Limb (tissue), 2 donors: ENCODE measurements at regions not wholly inside any gene's neighbourhood (a gene's known extent, or its start where the extent isn't known, plus 50 kb on each side); places are given as distances from the start of the nearest gene placed in this dataset.

ENCODE experiments used
- DNase-seq, 2 donors: peaks; one replicate each; pipeline ENCODE4 v3.0.0-alpha.2; 2016; ENCODE audit errors: extremely low spot score in 2 of 2

- DNase-seq = no peak
These were observed 78.0 kb downstream of the ZIC5 start for GRCh38 chr13:99893567-99893966.

GRCh38 chr13:99892866-99893504 is 78.6 kb downstream of the ZIC5 start:
- DNase-seq = no peak

- no peak for DNase-seq
These were observed 79.4 kb downstream of the ZIC5 start for GRCh38 chr13:99892196-99892613.

DNA sequence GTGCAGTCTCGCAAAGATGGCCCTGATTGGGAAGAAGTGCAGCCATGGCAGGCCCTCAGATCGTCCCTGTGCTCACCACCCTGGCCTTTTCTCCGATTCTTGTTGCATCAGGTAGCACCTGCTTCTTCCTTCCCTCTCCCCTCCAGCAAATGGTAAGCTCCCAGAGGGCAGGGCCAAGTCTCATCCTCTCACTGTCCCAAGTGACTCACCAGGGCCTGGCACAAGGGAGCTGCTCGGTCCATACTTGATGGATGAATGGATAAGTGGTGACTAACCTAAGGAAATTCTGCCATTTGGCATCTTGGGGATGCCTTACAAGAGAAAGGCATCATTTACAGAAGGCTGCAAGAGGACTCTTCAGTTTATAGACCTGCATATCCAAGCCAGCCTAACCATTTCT is 84.9 kb downstream of the ZIC5 start:
- DNase-seq = no peak

- DNase-seq = no peak
These were observed 86.7 kb downstream of the ZIC5 start for GRCh38 chr13:99884913-99885312.

- DNase-seq = no peak
These were observed 87.8 kb downstream of the ZIC5 start for GRCh38 chr13:99883805-99884204.

DNA sequence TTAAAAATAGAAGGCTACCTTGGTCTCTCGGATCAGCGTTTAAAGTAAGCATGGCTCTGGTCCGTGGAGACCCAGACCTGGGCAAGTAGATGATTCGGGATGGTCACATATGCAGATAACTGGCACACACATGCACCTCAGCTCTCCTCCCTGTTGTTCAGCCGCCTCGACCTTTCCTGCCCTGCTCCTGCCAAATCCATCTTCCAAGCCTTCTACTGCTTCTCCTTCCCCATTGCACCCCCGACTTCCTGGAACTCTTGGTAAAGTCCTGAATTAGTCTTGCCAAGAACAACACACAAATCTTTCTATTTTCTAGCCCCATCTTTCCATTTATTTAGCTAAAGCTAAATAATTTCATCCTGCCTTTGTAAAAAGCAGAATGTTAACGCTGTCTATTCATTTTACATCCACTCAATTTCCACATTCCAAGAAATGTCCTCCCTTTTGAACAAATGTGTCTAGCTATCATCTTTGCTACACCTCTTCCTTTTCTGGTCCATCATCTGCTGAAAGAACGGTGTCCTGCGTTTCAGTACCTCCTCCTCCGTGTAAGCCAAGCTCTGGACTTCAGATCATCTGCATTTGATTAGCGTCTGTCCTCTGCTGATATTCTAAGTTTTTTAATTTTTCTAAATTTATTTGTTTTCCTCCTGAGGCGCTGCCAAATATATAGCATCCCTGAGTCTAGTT is 92.5 kb downstream of the ZIC5 start:
- DNase-seq = no peak

DNA sequence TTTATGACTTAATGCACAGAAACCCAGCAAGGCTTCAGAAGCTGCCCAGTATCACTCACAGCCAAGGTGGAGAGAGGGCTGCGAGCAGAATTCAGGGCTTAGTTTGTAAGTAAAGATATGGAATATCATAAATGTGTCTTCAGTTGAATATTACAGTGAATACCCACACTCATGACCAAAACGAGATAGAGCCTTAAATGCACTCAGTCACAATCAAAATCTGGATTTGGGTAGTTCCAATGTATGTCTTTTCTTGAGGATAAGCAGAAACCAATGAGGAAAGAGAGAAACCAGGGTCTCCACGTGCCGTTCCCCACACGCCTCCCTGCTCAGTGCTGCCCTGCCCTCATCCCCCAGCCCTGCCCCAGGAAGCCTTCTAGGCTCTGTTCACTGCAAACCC is 94.9 kb downstream of the ZIC5 start:
- no peak for DNase-seq

DNA sequence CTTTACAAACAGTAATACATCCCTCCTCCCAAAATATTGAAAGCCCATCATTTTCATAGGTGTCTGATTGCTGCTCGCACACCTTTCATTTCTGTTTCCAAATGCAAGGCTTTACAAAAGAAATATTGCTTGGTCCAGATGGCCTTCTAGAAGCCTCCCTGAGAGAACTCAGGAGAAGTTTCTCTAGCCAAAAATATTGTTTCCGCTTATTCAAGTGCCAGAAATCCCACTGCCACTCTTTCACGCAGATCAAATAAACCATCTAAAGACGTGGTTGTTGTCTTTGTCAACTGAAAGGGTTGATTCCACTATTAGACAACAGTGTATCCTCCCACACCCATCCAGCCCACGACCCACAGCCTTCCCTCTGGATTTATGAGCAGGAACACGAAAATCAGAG is 96.2 kb downstream of the ZIC5 start:
- no peak for DNase-seq

DNA sequence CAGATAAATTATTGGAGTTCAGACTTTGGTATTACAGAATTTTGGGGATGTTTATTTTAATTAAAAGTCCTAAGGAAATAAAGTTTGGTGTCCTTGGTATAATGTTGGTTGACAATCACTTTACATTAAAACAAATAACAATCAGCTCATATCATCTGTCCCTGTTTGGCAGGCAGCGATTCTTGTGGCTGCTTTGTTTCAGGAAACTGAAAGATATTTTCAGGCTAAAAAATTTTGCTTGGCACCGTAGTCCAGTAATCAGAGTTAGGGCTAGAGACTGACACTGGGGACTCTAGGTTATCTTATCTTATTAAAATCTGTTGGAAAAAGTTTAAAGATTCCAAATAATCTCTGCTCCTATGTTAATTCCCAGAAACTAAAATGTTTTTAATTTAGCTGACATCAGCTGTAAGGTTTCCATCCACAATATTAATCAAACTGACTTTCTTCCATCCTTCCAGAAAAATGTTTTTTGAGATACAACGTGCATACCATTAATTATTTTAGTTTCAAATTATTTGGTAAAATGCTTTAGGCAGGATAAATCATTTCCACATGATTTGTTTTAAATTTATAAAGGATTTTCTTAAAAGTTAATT is 97.6 kb downstream of the ZIC5 start:
- no peak for DNase-seq

DNA sequence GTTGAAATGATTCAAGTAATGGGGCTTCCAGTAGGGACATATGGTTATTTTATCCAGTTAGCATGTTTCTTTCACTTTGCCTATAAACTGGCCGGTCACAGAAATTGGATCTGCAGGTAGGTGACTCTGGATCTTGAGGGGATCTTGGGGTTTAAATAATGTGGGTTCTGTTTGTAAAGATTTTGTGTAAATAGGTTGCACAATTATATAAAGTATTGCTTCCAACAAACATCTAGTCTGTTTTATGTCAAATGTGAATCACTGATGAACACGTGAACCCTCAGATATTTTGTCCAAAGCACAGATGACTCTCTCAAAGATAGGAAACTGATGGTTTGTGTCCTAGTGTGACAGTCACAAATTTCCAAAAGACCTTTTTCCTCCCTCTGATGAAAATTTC is 98.4 kb downstream of the ZIC5 start:
- DNase-seq = no peak

- no peak for DNase-seq
These were observed 100.2 kb downstream of the ZIC5 start for GRCh38 chr13:99871249-99871898.

DNA sequence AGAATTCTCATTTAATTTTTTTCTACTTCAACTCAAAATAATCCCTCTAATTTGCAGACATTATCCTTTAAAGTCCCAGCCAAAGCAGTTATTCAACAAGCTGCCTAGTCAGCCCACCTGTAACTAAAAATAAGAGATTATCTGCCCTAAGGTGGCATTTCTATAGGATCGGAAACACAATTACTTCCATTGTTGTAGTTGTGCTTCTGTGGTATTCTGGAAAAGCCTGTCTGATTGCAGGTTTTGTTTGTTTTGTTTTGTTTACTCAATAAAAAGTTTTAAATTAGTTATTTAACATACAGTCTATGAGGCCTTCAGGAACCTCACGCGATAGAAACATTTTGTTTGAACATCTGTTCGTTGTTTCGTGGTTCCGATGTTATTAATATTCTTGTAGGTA is 101.0 kb downstream of the ZIC5 start:
- DNase-seq = no peak

DNA sequence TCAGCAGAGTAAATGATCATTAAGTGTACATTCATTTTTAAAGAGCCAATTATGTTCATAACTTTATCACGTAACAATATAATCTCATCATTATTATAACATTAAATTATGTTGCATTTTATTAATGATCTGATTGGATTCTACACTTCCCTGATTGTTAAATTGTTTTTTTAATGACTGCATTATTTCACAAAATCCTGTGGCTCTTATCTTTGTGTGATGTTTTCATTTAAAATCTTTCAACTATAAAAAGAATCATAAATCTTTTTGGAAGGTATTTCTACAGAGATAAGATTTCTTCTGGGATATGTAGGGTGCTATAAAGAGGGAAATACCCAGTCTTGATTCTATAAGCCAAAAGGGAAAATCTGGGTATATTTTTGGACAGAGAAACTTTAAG is 101.7 kb downstream of the ZIC5 start:
- DNase-seq = no peak

GRCh38 chr13:99868767-99869166 is 102.8 kb downstream of the ZIC5 start:
- DNase-seq = no peak

- DNase-seq = no peak
These were observed 103.9 kb downstream of the ZIC5 start for GRCh38 chr13:99867535-99868257.

DNA sequence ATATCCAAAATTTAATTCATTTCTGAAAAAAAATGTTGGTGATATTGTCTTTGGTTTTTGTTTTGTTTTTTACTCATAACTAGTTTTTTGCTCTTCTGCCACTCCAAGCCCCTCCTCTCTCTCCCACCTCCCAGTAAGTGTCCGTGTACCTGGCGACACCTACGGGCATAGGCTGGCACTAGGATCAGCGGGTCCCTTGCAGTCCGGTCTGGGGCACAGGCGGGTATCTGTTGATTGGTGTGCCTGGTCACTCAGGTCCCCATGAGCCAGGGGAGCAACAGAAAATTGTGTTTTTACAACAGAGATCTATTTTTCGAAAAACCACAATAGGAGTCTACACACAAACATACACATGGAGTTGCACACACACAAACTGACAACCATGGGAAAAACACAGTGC is 104.8 kb downstream of the ZIC5 start:
- no peak for DNase-seq

DNA sequence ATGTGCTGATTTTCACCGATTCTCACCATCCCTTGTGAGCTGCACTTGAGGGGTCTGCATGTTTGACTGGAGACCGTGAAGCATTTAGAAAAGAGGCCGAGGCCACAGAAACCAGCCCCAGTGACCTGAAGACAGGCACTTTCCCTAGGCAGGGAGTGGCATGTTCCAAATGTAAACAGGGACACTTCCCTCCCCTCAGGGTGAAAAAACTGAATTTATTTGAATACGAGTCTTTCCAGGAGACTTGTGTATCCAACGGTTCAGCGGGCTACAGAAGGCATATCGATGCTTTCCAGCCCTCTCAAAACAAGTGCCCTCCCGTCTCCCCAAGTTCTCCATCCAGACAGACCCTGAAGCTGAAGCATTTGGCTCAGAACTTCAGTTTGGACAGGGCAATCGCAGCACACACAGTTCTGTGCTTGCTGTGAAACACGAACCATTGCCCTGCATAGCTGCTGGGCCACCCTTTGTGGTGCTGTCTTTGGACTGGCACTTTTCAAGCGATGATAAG is 106.1 kb downstream of the ZIC5 start:
- DNase-seq = no peak

DNA sequence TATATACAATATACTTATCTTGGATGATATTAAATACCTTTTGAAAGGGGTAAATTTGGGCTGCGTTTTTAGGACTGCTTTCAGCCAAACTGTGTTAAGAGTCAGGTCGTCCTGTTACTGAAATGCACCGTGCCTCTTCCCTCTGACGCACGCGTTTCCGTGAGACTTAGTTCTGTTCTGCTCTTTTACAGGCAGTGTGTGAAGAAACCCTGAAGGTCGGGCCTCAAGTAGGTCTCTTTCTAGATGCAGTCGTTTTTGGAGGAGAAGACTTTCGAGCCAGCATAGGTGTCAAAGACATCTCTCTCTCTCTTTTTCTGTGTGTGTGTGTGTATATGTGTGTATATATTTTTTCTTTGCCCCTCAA is 107.0 kb downstream of the ZIC5 start:
- DNase-seq = no peak

- DNase-seq = no peak
These were observed 107.6 kb downstream of the ZIC5 start for GRCh38 chr13:99863789-99864626.

DNA sequence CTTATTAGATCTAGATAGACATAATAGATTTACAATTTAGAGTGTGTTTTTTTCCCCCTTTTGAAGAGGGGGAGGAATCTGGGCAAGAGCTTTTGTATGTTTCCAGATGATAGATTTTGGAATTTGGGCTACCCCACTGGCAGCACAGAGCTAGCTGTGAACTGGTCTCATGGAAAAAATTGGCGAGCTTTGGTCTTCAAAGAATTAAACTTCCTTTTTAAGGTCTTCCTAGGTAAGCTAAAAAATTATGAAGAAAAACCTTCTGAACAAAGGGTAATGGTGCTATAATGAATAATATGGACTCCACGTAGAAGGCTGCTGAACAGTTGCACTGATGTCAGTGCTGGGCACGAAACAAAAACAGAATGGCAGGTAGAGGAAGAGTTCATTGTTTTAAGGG is 109.3 kb downstream of the ZIC5 start:
- no peak for DNase-seq
